ENCODE measurements at regions not wholly inside any gene's neighbourhood (a gene's known extent, or its start where the extent isn't known, plus 50 kb on each side); places are given as distances from the start of the nearest gene placed in this dataset.

GRCh38 chr5:135649435-135649834, 70.6 kb upstream of the CXCL14 start (continued):
- TF ChIP-seq ZNF462 (CRISPR knock-in tag; IDR thresholded peaks at IDR 0.05) = no peak
- no peak for TF ChIP-seq NANOG (IDR thresholded peaks at IDR 0.05; ENCODE audit: borderline replicate concordance)

- Mint-ChIP-seq H3K27ac (no peak overlapping the region), H3K36me3 (ENCODE audit: low read depth) (no peaks in the 10 kb centered on the region), H3K27me3 (ENCODE audit: insufficient read depth, low read depth, poor library complexity) (no peaks in the 10 kb centered on the region), H3K4me3 (no peak overlapping the region), H3K4me1 (no peaks in the 10 kb centered on the region), H3K9me3 (no peaks in the 10 kb centered on the region)
- DNase-seq (ENCODE audit: low spot score) (no peak), ATAC-seq (no peak)
- no peaks in the 10 kb centered on the region for H3K4me1 ChIP-seq (ENCODE audit: insufficient read depth)
- no peak overlapping the region for H2AFZ ChIP-seq
- no peak overlapping the region for H3K4me3 ChIP-seq
- no peak overlapping the region for H3K4me2 ChIP-seq
- 0 out of 2 replicates have a peak, but pooled peaks cover 6% of the 10 kb centered on the region for H3K9me2 ChIP-seq (ENCODE audit: insufficient read depth)
- H3K27me3 ChIP-seq (ENCODE audit: insufficient read depth) = no peaks in the 10 kb centered on the region
- H3K36me3 ChIP-seq (ENCODE audit: insufficient read depth) = no peaks in the 10 kb centered on the region
- no peaks in the 10 kb centered on the region for H4K20me1 ChIP-seq (replicated peaks; ENCODE audit: insufficient read depth)
- H3K27ac ChIP-seq (ENCODE audit: low read depth) = no peak overlapping the region
- H3K79me2 ChIP-seq (replicated peaks; ENCODE audit: insufficient read depth) = no peaks in the 10 kb centered on the region
- no peaks in the 10 kb centered on the region for H3F3A ChIP-seq (replicated peaks; ENCODE audit: low read depth)
- no peak for TF ChIP-seq NANOG (IDR thresholded peaks at IDR 0.05; ENCODE audit: borderline replicate concordance)
- TF ChIP-seq JUNB (IDR thresholded peaks at IDR 0.05; ENCODE audit: unreplicated experiment) = no peak
- TF ChIP-seq ETS1 (IDR thresholded peaks at IDR 0.05) = no peak
- no peak for TF ChIP-seq EZH2phosphoT487 (IDR thresholded peaks at IDR 0.05; ENCODE audit: unreplicated experiment)
- TF ChIP-seq CREB1 (CRISPR knock-in tag; IDR thresholded peaks at IDR 0.05; ENCODE audit: low read depth) = no peak
- TF ChIP-seq STAT1 (IDR thresholded peaks at IDR 0.05; ENCODE audit: unreplicated experiment) = no peak
- no peak for TF ChIP-seq REST (IDR thresholded peaks at IDR 0.05; ENCODE audit: unreplicated experiment)
Observed at GRCh38 chr5:135648116-135648515, 69.3 kb upstream of the CXCL14 start.
